Caco-2 (cell line): ENCODE measurements at regions not wholly inside any gene's neighbourhood (a gene's known extent, or its start where the extent isn't known, plus 50 kb on each side); places are given as distances from the start of the nearest gene placed in this dataset.

Source experiments
- BruUV-seq: library from RNA; stranded (reverse); fragments of 400-500 nt; replicated peaks from 2 replicates; lab custom pipeline; 2021; lab: Mats Ljungman, UMichigan
- CTCF ChIA-PET: fragments of 300-600 bp; sonication (Branson Sonifier 250); formaldehyde crosslinking; loops from one replicate; lab custom pipeline; 2022; ENCODE audit warnings: antibody characterized with exemption; lab: Charles Lee
- POLR2A ChIA-PET: fragments of 300-600 bp; sonication (Branson Sonifier 250); formaldehyde crosslinking; loops from one replicate; lab custom pipeline; 2022; ENCODE audit warnings: antibody characterized with exemption; lab: Charles Lee
- DNase-seq, 2 experiments: peaks; one replicate each; pipeline versions ENCODE4 v3.0.0 to v3.0.0-alpha.2; 2020 to 2022
- H3K27me3 ChIP-seq: replicated peaks from 2 replicates; pipeline ENCODE4 v1.6.0; 2011; ENCODE audit warnings: low read length; ENCODE audit not compliant: control insufficient read depth, insufficient read depth
- H3K36me3 ChIP-seq: 2 replicates; pipeline ENCODE4 v1.5.1; 2011; ENCODE audit warnings: low read length; ENCODE audit not compliant: control insufficient read depth, insufficient read depth
- H3K4me1 ChIP-seq: fragments of 250-450 bp; sonication (Bioruptor Pico); 2 replicates; pipeline ENCODE4 v1.5.1; 2020; ENCODE audit warnings: mild to moderate bottlenecking
- H3K4me3 ChIP-seq: 2 replicates; pipeline ENCODE4 v1.5.1; 2011; ENCODE audit warnings: low read depth, mild to moderate bottlenecking, control low read depth, low read length
- H3K9me3 ChIP-seq: fragments of 250-450 bp; sonication (Bioruptor Pico); 2 replicates; pipeline ENCODE4 v1.5.1; 2020; ENCODE audit warnings: mild to moderate bottlenecking, moderate library complexity
- H3K27ac Mint-ChIP-seq: one replicate; pipeline ENCODE4 v1.8.0; 2022; ENCODE audit warnings: mixed read lengths; ENCODE audit not compliant: unreplicated experiment
- H3K27me3 Mint-ChIP-seq: one replicate; pipeline ENCODE4 v1.8.0; 2022; ENCODE audit warnings: mixed read lengths; ENCODE audit not compliant: insufficient read depth, unreplicated experiment
- H3K36me3 Mint-ChIP-seq: one replicate; pipeline ENCODE4 v1.8.0; 2022; ENCODE audit warnings: mild to moderate bottlenecking, mixed read lengths; ENCODE audit not compliant: insufficient read depth, unreplicated experiment
- H3K4me1 Mint-ChIP-seq: one replicate; pipeline ENCODE4 v1.8.0; 2022; ENCODE audit warnings: low read depth, mixed read lengths; ENCODE audit not compliant: unreplicated experiment
- H3K4me3 Mint-ChIP-seq: one replicate; pipeline ENCODE4 v1.8.0; 2022; ENCODE audit warnings: mild to moderate bottlenecking, moderate library complexity, mixed read lengths; ENCODE audit not compliant: unreplicated experiment
- H3K9me3 Mint-ChIP-seq: one replicate; pipeline ENCODE4 v1.8.0; 2022; ENCODE audit warnings: mixed read lengths; ENCODE audit not compliant: unreplicated experiment
- CTCF ChIP-seq, 2 experiments: fragments of 200-600 bp in 1 of 2; IDR thresholded peaks; 1 replicate in 1 of 2; 2 replicates in 1 of 2; pipeline versions ENCODE4 v1.5.1 to v1.8.0; 2011 to 2022; ENCODE audit warnings: antibody characterized with exemption in 1 of 2, control low read depth in 1 of 2, inconsistent platforms in 1 of 2, low read depth in 1 of 2, low read length in 1 of 2, mild to moderate bottlenecking in 1 of 2, moderate library complexity in 1 of 2; ENCODE audit not compliant: insufficient read depth in 1 of 2, severe bottlenecking in 1 of 2, unreplicated experiment in 1 of 2
- intact Hi-C: fragments of 100-400 bp; cut with micrococcal nuclease; formaldehyde crosslinking; loops from one replicate; pipeline ENCODE4 v1.10.0; 2022; ENCODE audit not compliant: unreplicated experiment

- no peaks in the 10 kb centered on the region for H3K27me3 ChIP-seq
- no peak for TF ChIP-seq CTCF (IDR thresholded peaks at IDR 0.05; ENCODE audit: insufficient read depth in 1 of 2, low read depth in 1 of 2, low read length in 1 of 2, severe bottlenecking in 1 of 2, unreplicated experiment in 1 of 2)
- intact Hi-C loops = no loop called here
- POLR2A ChIA-PET = no interaction called here
- no peaks in the 10 kb centered on the region for H3K9me3 Mint-ChIP-seq
- H3K4me1 ChIP-seq = no peaks in the 10 kb centered on the region
- no peaks in the 10 kb centered on the region for H3K36me3 ChIP-seq
- H3K36me3 Mint-ChIP-seq = no peaks in the 10 kb centered on the region
- DNase-seq = no peak
- H3K4me1 Mint-ChIP-seq = no peaks in the 10 kb centered on the region
- no peaks in the 10 kb centered on the region for H3K9me3 ChIP-seq
- no peak overlapping the region for H3K27ac Mint-ChIP-seq
- BruUV-seq = no TSS peak
- H3K27me3 Mint-ChIP-seq = peaks cover 26% of the 10 kb centered on the region
- no peak overlapping the region for H3K4me3 ChIP-seq
- H3K4me3 Mint-ChIP-seq = no peak overlapping the region
- CTCF ChIA-PET = no interaction called here
These were observed 119.5 kb upstream of the CSF3R start for GRCh38 chr1:36602184-36602583.

- H3K9me3 Mint-ChIP-seq = no peaks in the 10 kb centered on the region
These were observed 117.1 kb upstream of the CSF3R start for GRCh38 chr1:36599828-36600227.

DNA sequence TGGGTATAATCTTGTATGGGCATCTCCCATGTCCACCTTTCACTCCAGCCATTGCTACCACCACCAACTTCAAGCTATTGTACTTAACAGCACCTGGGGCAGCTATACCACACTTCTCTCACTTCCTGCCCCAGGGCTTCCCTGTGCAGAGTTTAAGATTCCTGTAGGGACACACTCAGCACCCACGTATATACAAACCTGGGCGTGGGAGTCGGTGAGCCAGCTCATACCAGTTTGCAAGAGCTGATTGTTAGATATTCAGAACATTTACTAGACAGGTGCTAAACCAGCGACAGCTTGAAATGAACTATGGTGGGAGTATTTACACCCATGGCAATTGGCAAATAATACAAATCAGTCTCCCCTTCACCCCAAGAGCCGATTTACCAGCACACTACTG, 114.8 kb upstream of the CSF3R start:
- Mint-ChIP-seq H3K27ac (no peak overlapping the region), H3K9me3 (no peaks in the 10 kb centered on the region), H3K36me3 (no peaks in the 10 kb centered on the region), H3K4me3 (no peak overlapping the region), H3K27me3 (peaks cover 16% of the 10 kb centered on the region), H3K4me1 (no peaks in the 10 kb centered on the region)
- H3K27me3 ChIP-seq = no peaks in the 10 kb centered on the region
- TF ChIP-seq CTCF (IDR thresholded peaks at IDR 0.05; ENCODE audit: insufficient read depth in 1 of 2, low read depth in 1 of 2, low read length in 1 of 2, severe bottlenecking in 1 of 2, unreplicated experiment in 1 of 2) = no peak
- no peaks in the 10 kb centered on the region for H3K4me1 ChIP-seq
- POLR2A ChIA-PET = no interaction called here
- no TSS peak for BruUV-seq
- intact Hi-C loops = no loop called here
- no peaks in the 10 kb centered on the region for H3K36me3 ChIP-seq
- H3K4me3 ChIP-seq = no peak overlapping the region
- H3K9me3 ChIP-seq = no peaks in the 10 kb centered on the region
- DNase-seq = no peak
- CTCF ChIA-PET = no interaction called here

More at GRCh38 chr1:36599828-36600227, 117.1 kb upstream of the CSF3R start:
- H3K4me3 ChIP-seq = no peak overlapping the region
- no peaks in the 10 kb centered on the region for H3K36me3 ChIP-seq
- Mint-ChIP-seq H3K4me3 (no peak overlapping the region), H3K36me3 (no peaks in the 10 kb centered on the region), H3K4me1 (no peaks in the 10 kb centered on the region), H3K27ac (no peak overlapping the region), H3K27me3 (peaks cover 21% of the 10 kb centered on the region)
- POLR2A ChIA-PET = no interaction called here
- no TSS peak for BruUV-seq
- H3K9me3 ChIP-seq = no peaks in the 10 kb centered on the region
- no peak for TF ChIP-seq CTCF (IDR thresholded peaks at IDR 0.05; ENCODE audit: insufficient read depth in 1 of 2, low read depth in 1 of 2, low read length in 1 of 2, severe bottlenecking in 1 of 2, unreplicated experiment in 1 of 2)
- intact Hi-C loops = no loop called here
- H3K4me1 ChIP-seq = no peaks in the 10 kb centered on the region
- no peak for DNase-seq
- CTCF ChIA-PET = no interaction called here
- H3K27me3 ChIP-seq = no peaks in the 10 kb centered on the region
